ENCODE measurements at regions not wholly inside any gene's neighbourhood (a gene's known extent, or its start where the extent isn't known, plus 50 kb on each side); places are given as distances from the start of the nearest gene placed in this dataset.

DNA sequence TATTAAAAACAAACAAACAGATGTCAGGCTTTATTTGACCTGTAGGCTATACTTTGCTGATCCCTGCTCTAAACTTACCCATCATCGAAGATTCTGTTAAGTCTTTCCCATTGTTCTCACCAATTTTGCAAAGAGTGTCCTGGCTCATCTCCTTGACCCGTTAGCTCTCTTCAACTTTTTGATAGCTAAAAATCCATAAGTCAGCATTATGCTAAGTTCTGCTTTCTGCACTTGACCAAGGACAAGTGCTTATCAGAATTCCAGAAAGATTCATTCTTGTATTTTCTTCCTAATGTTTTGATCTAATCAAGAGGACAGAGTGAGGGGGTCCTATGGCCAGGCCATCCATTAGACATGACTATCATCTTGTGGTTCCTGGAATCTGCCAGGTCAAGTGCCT, 503.5 kb downstream of the FUT8 start:
- Histone ChIP-seq H4K20me1 (ENCODE audit: insufficient read depth) (no peaks in the 10 kb centered on the region), H3K4me2 (no peak overlapping the region), H3K27ac (no peak overlapping the region), H3K4me1 (ENCODE audit: low read depth, poor library complexity, severe bottlenecking) (no peaks in the 10 kb centered on the region), H3K27me3 (ENCODE audit: insufficient read depth, low read depth) (no peaks in the 10 kb centered on the region), H2AFZ (ENCODE audit: low read depth) (no peak overlapping the region), H3K4me3 (IDR thresholded peaks at IDR 0.05; ENCODE audit: insufficient read depth, low read depth, low read length) (no peak overlapping the region), H3K79me2 (ENCODE audit: insufficient read depth, low read depth) (no peaks in the 10 kb centered on the region), H3K36me3 (ENCODE audit: insufficient read depth) (no peaks in the 10 kb centered on the region), H3K9ac (no peak overlapping the region)
- TF ChIP-seq CTCF (conservative IDR thresholded peaks at IDR 0.05; ENCODE audit: low read depth, low read length): no peak

DNA sequence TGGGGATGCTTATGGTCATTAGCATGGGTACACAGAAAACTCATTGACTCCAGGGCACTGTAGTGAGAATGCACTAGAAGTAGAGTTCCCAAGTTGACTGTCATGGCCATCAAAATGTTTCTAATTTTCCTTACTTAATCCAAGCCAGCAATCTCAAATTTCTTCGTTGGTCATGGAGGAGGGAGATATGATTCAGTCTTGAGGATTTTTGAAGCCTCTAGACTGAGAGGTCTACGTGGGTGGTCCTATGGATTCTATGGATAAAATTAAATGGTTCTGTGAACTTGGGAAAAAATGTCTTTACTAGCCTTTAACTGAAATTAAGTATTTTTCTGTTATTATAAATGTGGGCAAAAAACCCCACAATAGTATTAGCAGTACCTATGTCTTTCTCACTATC, 508.5 kb downstream of the FUT8 start:
- Histone ChIP-seq H3K9ac (no peak overlapping the region), H3K27ac (no peak overlapping the region), H3K4me2 (no peak overlapping the region), H3K36me3 (ENCODE audit: insufficient read depth) (no peaks in the 10 kb centered on the region), H3K4me3 (IDR thresholded peaks at IDR 0.05; ENCODE audit: insufficient read depth, low read depth, low read length) (no peak overlapping the region), H3K4me1 (ENCODE audit: low read depth, poor library complexity, severe bottlenecking) (no peaks in the 10 kb centered on the region), H4K20me1 (ENCODE audit: insufficient read depth) (no peaks in the 10 kb centered on the region), H3K27me3 (ENCODE audit: insufficient read depth, low read depth) (no peaks in the 10 kb centered on the region), H3K79me2 (ENCODE audit: insufficient read depth, low read depth) (no peaks in the 10 kb centered on the region), H2AFZ (ENCODE audit: low read depth) (no peak overlapping the region)
- TF ChIP-seq CTCF (conservative IDR thresholded peaks at IDR 0.05; ENCODE audit: low read depth, low read length): no peak

- Histone ChIP-seq H2AFZ (ENCODE audit: low read depth) (no peak overlapping the region), H3K36me3 (ENCODE audit: insufficient read depth) (no peaks in the 10 kb centered on the region), H3K4me2 (no peak overlapping the region), H3K27me3 (ENCODE audit: insufficient read depth, low read depth) (no peaks in the 10 kb centered on the region), H3K4me1 (ENCODE audit: low read depth, poor library complexity, severe bottlenecking) (no peaks in the 10 kb centered on the region), H3K79me2 (ENCODE audit: insufficient read depth, low read depth) (no peaks in the 10 kb centered on the region), H3K27ac (no peak overlapping the region), H3K9ac (no peak overlapping the region), H3K4me3 (IDR thresholded peaks at IDR 0.05; ENCODE audit: insufficient read depth, low read depth, low read length) (no peak overlapping the region), H4K20me1 (ENCODE audit: insufficient read depth) (no peaks in the 10 kb centered on the region)
- no peak for TF ChIP-seq CTCF (conservative IDR thresholded peaks at IDR 0.05; ENCODE audit: low read depth, low read length)
These were observed 509.6 kb downstream of the FUT8 start for GRCh38 chr14:65922142-65922541.

- H3K9ac ChIP-seq: no peak overlapping the region
- H3K27ac ChIP-seq: no peak overlapping the region
- no peak for TF ChIP-seq CTCF (conservative IDR thresholded peaks at IDR 0.05; ENCODE audit: low read depth, low read length)
- H2AFZ ChIP-seq (ENCODE audit: low read depth): no peak overlapping the region
- no peaks in the 10 kb centered on the region for H3K36me3 ChIP-seq (ENCODE audit: insufficient read depth)
- no peaks in the 10 kb centered on the region for H3K4me1 ChIP-seq (ENCODE audit: low read depth, poor library complexity, severe bottlenecking)
- no peaks in the 10 kb centered on the region for H3K27me3 ChIP-seq (ENCODE audit: insufficient read depth, low read depth)
- H3K79me2 ChIP-seq (ENCODE audit: insufficient read depth, low read depth): no peaks in the 10 kb centered on the region
- H3K4me2 ChIP-seq: no peak overlapping the region
- no peak overlapping the region for H3K4me3 ChIP-seq (IDR thresholded peaks at IDR 0.05; ENCODE audit: insufficient read depth, low read depth, low read length)
- H4K20me1 ChIP-seq (ENCODE audit: insufficient read depth): no peaks in the 10 kb centered on the region
These were observed 514.0 kb downstream of the FUT8 start for GRCh38 chr14:65926504-65926903.

All from KMS-11 (cell line).